CD8-positive, alpha-beta memory T cell (primary cell): ENCODE measurements at regions not wholly inside any gene's neighbourhood (a gene's known extent, or its start where the extent isn't known, plus 50 kb on each side); places are given as distances from the start of the nearest gene placed in this dataset.

ENCODE experiments used
- CTCF ChIA-PET: fragments of 350-600 bp; sonication (Branson Sonifier 250); formaldehyde crosslinking; loops from one replicate; lab custom pipeline; 2021; ENCODE audit warnings: antibody characterized with exemption; lab: Charles Lee
- POLR2A ChIA-PET: fragments of 350-600 bp; sonication (Branson Sonifier 250); formaldehyde crosslinking; loops from one replicate; lab custom pipeline; 2021; ENCODE audit warnings: antibody characterized with exemption; lab: Charles Lee
- DNase-seq, 5 donors: peaks; one replicate each; pipeline versions ENCODE4 v3.0.0 to v3.0.0-alpha.2; 2020 to 2022; ENCODE audit warnings: mixed read lengths in 1 of 5
- H3K27ac ChIP-seq: one replicate; pipeline ENCODE4 v1.7.0; 2013; ENCODE audit warnings: low read depth, mild to moderate bottlenecking, low read length, moderate library complexity
- H3K27me3 ChIP-seq: 2 replicates; pipeline ENCODE4 v1.7.0; 2013; ENCODE audit warnings: low read length, mild to moderate bottlenecking; ENCODE audit not compliant: insufficient read depth, poor library complexity, severe bottlenecking
- H3K36me3 ChIP-seq: 2 replicates; pipeline ENCODE4 v1.7.0; 2013; ENCODE audit warnings: mild to moderate bottlenecking, low read length, moderate library complexity; ENCODE audit not compliant: insufficient read depth
- H3K4me1 ChIP-seq: 2 replicates; pipeline ENCODE4 v1.7.0; 2013; ENCODE audit warnings: mild to moderate bottlenecking, low read length, moderate library complexity; ENCODE audit not compliant: insufficient read depth
- H3K4me3 ChIP-seq: 2 replicates; pipeline ENCODE4 v1.7.0; 2013; ENCODE audit warnings: mild to moderate bottlenecking, low read length
- H3K9me3 ChIP-seq: 2 replicates; pipeline ENCODE4 v1.7.0; 2013; ENCODE audit warnings: mild to moderate bottlenecking, low read length
- H3K27ac Mint-ChIP-seq, 8 donors: one replicate each; pipeline ENCODE4 v1.8.0; 2020 to 2021; ENCODE audit warnings: mixed read lengths in 8 of 8, mild to moderate bottlenecking in 6 of 8, inconsistent platforms in 3 of 8, moderate library complexity in 3 of 8
- H3K27me3 Mint-ChIP-seq, 2 donors: one replicate each; pipeline ENCODE4 v1.8.0; 2020 to 2021; ENCODE audit warnings: mixed read lengths in 2 of 2, mild to moderate bottlenecking in 1 of 2, moderate library complexity in 1 of 2
- H3K36me3 Mint-ChIP-seq, 3 donors: one replicate each; pipeline ENCODE4 v1.8.0; 2020 to 2021; ENCODE audit warnings: mixed read lengths in 3 of 3, inconsistent platforms in 1 of 3, mild to moderate bottlenecking in 1 of 3
- H3K4me1 Mint-ChIP-seq, 3 donors: one replicate each; pipeline ENCODE4 v1.8.0; 2020 to 2021; ENCODE audit warnings: mixed read lengths in 3 of 3, inconsistent platforms in 1 of 3, mild to moderate bottlenecking in 1 of 3
- H3K4me3 Mint-ChIP-seq, 7 donors: one replicate each; pipeline ENCODE4 v1.8.0; 2020 to 2021; ENCODE audit warnings: mixed read lengths in 7 of 7, mild to moderate bottlenecking in 6 of 7, moderate library complexity in 4 of 7, inconsistent platforms in 2 of 7
- H3K9me3 Mint-ChIP-seq, 5 donors: one replicate each; pipeline ENCODE4 v1.8.0; 2020 to 2022; ENCODE audit warnings: mixed read lengths in 5 of 5, mild to moderate bottlenecking in 3 of 5, moderate library complexity in 2 of 5, inconsistent platforms in 1 of 5

DNA sequence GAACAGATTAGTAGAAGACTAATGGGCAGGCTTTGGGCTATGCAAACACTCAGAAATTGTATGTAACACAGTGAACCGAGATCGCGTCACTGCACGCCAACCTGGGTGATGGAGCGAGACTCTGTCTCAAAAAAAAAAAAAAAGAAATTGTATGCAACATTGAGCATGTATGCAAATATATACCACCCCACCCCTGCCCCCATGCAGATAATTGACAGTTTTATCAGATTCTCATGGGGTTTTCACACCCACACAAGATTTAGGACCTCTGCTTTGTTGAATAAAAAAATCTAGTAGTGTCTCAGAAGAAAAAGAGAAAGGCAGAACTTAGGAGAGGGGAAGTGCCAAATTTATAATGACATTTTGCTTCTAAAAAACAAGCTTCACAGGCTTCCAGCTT lies 131.6 kb upstream of the FN1 start:
- Mint-ChIP-seq H3K36me3 (no peaks in the 10 kb centered on the region), H3K27me3 (peaks cover 9 to 15% of the 10 kb centered on the region in 2 donors), H3K27ac (no peak overlapping the region), H3K4me1 (no peaks in the 10 kb centered on the region), H3K4me3 (no peak overlapping the region), H3K9me3 (no peaks in the 10 kb centered on the region)
- Histone ChIP-seq H3K27ac (no peak overlapping the region), H3K4me3 (no peak overlapping the region), H3K4me1 (no peaks in the 10 kb centered on the region), H3K36me3 (no peaks in the 10 kb centered on the region), H3K9me3 (no peaks in the 10 kb centered on the region), H3K27me3 (no peaks in the 10 kb centered on the region)
- ChIA-PET CTCF (no interaction called here), POLR2A (no interaction called here)
- DNase-seq: no peak

DNA sequence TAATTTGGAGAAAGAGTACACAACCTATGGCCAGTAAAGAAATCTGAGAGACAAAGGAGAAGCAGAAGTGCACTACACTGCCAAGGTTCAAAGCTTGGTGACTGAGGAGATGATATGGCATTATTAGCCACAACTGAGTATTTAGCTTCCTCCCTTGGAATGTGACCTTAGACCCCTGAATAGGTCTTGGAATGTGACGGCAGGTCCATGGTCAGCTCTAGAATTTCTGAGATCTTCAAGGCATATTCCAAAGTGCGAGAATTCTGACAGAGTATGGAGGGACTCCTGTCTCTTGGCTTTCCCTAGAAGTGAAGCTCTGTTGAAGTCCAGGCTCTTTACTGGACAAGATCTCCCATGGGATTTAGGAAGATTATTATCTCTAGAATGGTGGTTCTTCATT lies 130.0 kb upstream of the FN1 start:
- ChIA-PET CTCF (no interaction called here), POLR2A (no interaction called here)
- H3K27me3 ChIP-seq: no peaks in the 10 kb centered on the region
- H3K27ac ChIP-seq: no peak overlapping the region
- H3K4me1 ChIP-seq: no peaks in the 10 kb centered on the region
- H3K36me3 ChIP-seq: no peaks in the 10 kb centered on the region
- Mint-ChIP-seq H3K4me3 (no peak overlapping the region), H3K36me3 (no peaks in the 10 kb centered on the region), H3K9me3 (no peaks in the 10 kb centered on the region), H3K4me1 (no peaks in the 10 kb centered on the region), H3K27me3 (peaks cover 7 to 20% of the 10 kb centered on the region in 2 donors), H3K27ac (no peak overlapping the region)
- H3K9me3 ChIP-seq: no peaks in the 10 kb centered on the region
- H3K4me3 ChIP-seq: no peak overlapping the region
- no peak for DNase-seq

DNA sequence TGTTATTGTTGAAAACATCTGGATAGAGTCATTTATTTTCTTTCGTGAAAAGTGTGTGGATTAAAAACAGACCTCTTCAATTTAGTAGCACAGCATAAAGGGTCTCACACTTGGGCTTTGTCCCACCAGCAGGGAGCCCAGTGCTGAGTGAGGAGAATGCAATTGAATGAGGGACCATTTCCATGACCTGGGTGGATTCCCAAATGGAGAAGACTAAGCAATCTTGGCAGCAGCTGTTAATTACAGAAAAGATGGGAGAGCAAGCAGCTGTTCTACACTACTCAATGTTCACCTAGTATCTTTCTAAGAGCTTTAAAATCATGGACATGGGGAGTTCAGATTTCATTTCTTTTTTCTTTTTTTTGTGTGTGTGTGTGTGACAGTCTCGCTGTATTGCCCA lies 121.8 kb upstream of the FN1 start:
- Histone ChIP-seq H3K9me3 (no peaks in the 10 kb centered on the region), H3K4me1 (no peaks in the 10 kb centered on the region), H3K27ac (no peak overlapping the region), H3K4me3 (no peak overlapping the region), H3K36me3 (no peaks in the 10 kb centered on the region), H3K27me3 (no peaks in the 10 kb centered on the region)
- Mint-ChIP-seq H3K27ac (no peak overlapping the region), H3K36me3 (no peaks in the 10 kb centered on the region), H3K27me3 (peaks cover 3 to 10% of the 10 kb centered on the region in 2 donors), H3K4me3 (no peak overlapping the region), H3K9me3 (peaks cover 0 to 4% (median 0%) of the 10 kb centered on the region in 5 donors), H3K4me1 (no peaks in the 10 kb centered on the region)
- DNase-seq: no peak
- ChIA-PET POLR2A (no interaction called here), CTCF (interaction anchor here (1.2 kb wide), 1 partner anchor 10 kb away, joined by 3 read pairs; no protein-coding TSS in a partner anchor)

DNA sequence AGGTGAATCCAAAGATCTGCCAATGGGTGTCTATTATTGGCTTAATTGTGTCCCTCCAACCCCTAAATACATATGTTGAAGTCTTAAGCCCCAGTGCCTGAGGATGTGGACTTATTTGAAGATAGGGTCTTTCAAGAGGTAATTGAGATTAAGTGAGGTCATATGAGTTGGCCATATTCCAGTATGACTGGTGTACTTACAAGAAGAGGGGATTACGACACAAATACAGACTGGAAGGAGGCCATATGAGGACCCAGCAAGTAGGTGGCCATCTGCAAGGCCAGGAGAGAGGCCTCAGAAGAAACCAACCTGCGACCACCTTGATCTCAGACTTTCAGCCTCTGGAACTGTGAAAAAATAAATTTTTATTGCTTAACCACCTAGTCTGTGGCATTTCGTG lies 121.1 kb upstream of the FN1 start:
- no peaks in the 10 kb centered on the region for H3K9me3 ChIP-seq
- peaks cover 2 to 4% of the 10 kb centered on the region in 2 donors for H3K27me3 Mint-ChIP-seq
- H3K4me1 Mint-ChIP-seq: no peaks in the 10 kb centered on the region
- no peaks in the 10 kb centered on the region for H3K4me1 ChIP-seq
- H3K36me3 ChIP-seq: no peaks in the 10 kb centered on the region
- ChIA-PET CTCF (interaction anchor here (1.2 kb wide), 1 partner anchor 9 kb away, joined by 3 read pairs; no protein-coding TSS in a partner anchor), POLR2A (no interaction called here)
- no peak overlapping the region for H3K4me3 Mint-ChIP-seq
- H3K9me3 Mint-ChIP-seq: peaks cover 0 to 4% (median 0%) of the 10 kb centered on the region in 5 donors
- H3K27ac ChIP-seq: no peak overlapping the region
- H3K27ac Mint-ChIP-seq: no peak overlapping the region
- no peak for DNase-seq
- H3K36me3 Mint-ChIP-seq: no peaks in the 10 kb centered on the region
- H3K4me3 ChIP-seq: no peak overlapping the region
- H3K27me3 ChIP-seq: no peaks in the 10 kb centered on the region

DNA sequence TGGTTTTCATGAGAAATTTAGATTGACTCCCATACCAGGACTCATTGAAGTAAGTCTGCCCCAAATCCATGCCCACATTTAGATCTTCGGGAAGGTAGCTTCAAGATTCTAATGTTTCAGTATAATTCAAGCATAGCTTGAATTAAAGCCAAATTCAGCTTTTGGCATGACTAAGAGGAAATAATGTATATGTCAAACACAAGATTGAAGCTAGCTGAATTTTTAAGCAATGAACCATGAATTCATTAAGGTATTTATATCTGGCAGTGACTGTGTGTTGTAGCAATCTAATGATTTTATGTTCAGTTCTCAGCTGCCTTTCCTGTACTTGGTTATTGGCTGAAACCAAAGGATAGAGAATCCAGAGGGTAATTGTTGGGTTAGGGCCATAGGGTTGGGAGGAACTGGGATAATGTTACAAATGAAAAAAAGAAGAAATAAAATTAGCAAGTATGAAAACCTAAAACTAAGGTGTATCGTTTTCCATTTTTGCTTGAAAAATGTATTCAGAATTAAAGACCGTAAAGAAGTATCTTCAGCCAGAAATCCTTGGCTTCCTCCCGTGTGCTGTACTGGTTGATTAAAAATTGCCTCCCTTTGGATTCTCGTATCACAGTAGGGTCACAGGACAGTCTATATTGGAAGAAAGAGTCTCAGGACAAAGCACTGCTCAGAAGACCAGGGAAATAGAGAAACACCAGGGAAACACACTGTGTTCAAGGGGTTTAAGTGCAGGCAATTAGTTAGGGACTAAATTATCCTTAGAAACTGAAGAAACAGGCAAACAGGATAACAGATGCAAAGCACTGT lies 119.0 kb upstream of the FN1 start:
- H3K27ac Mint-ChIP-seq: no peak overlapping the region
- no peaks in the 10 kb centered on the region for H3K4me1 Mint-ChIP-seq
- POLR2A ChIA-PET: no interaction called here

DNA sequence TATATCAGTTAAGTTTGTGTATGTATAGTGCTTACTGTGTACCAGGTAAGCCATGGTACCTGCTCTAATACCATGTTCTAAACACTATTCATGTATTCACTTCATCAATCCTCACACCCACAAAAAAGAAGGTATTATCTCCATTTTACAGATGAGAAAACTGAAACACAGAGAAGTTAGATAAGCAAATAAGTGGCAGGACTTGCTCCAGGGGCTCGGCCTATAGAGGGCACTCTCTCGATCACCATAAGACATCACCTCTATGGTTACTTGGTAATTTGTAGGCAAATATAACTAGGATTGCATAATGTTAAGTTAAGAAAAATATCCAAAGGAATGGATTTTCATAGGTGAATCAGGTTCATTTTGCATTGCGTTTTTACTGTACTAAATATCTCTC lies 118.1 kb upstream of the FN1 start:
- Mint-ChIP-seq H3K36me3 (no peaks in the 10 kb centered on the region), H3K27ac (no peak overlapping the region), H3K4me3 (no peak overlapping the region), H3K27me3 (peaks cover 0 to 2% of the 10 kb centered on the region in 2 donors), H3K4me1 (no peaks in the 10 kb centered on the region), H3K9me3 (peaks cover 0 to 2% (median 0%) of the 10 kb centered on the region in 5 donors)
- CTCF ChIA-PET: no interaction called here
- POLR2A ChIA-PET: no interaction called here
- no peak overlapping the region for H3K4me3 ChIP-seq
- H3K9me3 ChIP-seq: no peaks in the 10 kb centered on the region
- no peak overlapping the region for H3K27ac ChIP-seq
- H3K36me3 ChIP-seq: no peaks in the 10 kb centered on the region
- no peaks in the 10 kb centered on the region for H3K4me1 ChIP-seq
- DNase-seq: no peak
- no peaks in the 10 kb centered on the region for H3K27me3 ChIP-seq

More for the DNA sequence above, 119.0 kb upstream of the FN1 start:
- peaks cover 0 to 2% of the 10 kb centered on the region in 2 donors for H3K27me3 Mint-ChIP-seq
- Histone ChIP-seq H3K9me3 (no peaks in the 10 kb centered on the region), H3K4me1 (no peaks in the 10 kb centered on the region), H3K36me3 (no peaks in the 10 kb centered on the region), H3K27ac (no peak overlapping the region), H3K4me3 (no peak overlapping the region), H3K27me3 (no peaks in the 10 kb centered on the region)
- CTCF ChIA-PET: no interaction called here
- no peak for DNase-seq
- H3K36me3 Mint-ChIP-seq: no peaks in the 10 kb centered on the region
- H3K9me3 Mint-ChIP-seq: peaks cover 0 to 3% (median 0%) of the 10 kb centered on the region in 5 donors
- H3K4me3 Mint-ChIP-seq: no peak overlapping the region

DNA sequence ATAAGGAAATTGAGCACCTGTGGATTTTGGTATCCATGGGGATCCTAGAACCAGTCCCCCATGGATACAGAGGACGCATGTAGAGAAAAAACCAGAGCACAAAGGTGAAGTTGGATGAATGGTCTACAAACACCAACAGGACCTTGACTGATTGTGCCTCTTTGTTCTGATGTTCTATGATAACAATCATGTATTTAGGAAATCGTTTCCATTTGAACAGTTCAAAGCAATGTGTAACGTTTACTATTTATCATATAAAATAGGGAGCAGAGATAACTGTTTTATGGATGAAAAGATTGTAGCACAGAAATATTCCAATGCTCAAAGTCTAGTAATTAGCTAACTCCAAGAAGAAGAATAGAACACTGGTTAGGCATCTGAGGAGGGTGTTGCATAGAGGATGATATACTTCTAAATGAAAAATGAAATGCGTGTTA lies 116.3 kb upstream of the FN1 start:
- CTCF ChIA-PET: no interaction called here
- no peak overlapping the region for H3K4me3 Mint-ChIP-seq
- Histone ChIP-seq H3K4me3 (no peak overlapping the region), H3K27ac (no peak overlapping the region), H3K27me3 (no peaks in the 10 kb centered on the region), H3K36me3 (no peaks in the 10 kb centered on the region), H3K4me1 (no peaks in the 10 kb centered on the region), H3K9me3 (no peaks in the 10 kb centered on the region)
- no peaks in the 10 kb centered on the region for H3K36me3 Mint-ChIP-seq
- no peak for DNase-seq
- H3K4me1 Mint-ChIP-seq: no peaks in the 10 kb centered on the region
- no peak overlapping the region for H3K27ac Mint-ChIP-seq
- no peaks in the 10 kb centered on the region for H3K9me3 Mint-ChIP-seq
- POLR2A ChIA-PET: no interaction called here
- H3K27me3 Mint-ChIP-seq: peaks cover 0 to 2% of the 10 kb centered on the region in 2 donors

DNA sequence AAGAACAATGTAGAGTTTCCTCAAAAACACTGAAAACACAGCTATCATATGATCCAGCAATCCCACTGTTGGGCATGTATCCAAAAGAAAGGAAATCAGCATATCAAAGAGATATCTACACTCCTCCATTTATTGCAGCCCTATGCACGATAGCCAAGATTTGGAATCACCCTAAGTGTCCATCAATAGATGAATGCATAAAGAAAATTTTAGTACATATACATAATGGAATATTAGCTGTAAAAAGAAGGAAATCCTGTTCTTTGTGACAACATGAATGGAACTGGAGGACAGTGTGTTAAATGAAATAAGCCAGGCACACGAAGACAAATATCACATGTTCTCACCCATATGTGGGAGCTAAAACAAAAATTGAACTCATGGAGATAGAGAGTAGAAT lies 114.5 kb upstream of the FN1 start:
- POLR2A ChIA-PET: no interaction called here
- Mint-ChIP-seq H3K9me3 (peaks cover 0 to 1% (median 0%) of the 10 kb centered on the region in 5 donors), H3K27ac (no peak overlapping the region), H3K27me3 (peaks cover 0 to 2% of the 10 kb centered on the region in 2 donors), H3K36me3 (no peaks in the 10 kb centered on the region), H3K4me1 (no peaks in the 10 kb centered on the region), H3K4me3 (no peak overlapping the region)
- no peak for DNase-seq
- Histone ChIP-seq H3K36me3 (no peaks in the 10 kb centered on the region), H3K9me3 (no peaks in the 10 kb centered on the region), H3K27me3 (no peaks in the 10 kb centered on the region), H3K4me1 (no peaks in the 10 kb centered on the region), H3K27ac (no peak overlapping the region), H3K4me3 (no peak overlapping the region)
- CTCF ChIA-PET: no interaction called here
